Right lobe of liver (tissue), 6 donors: ENCODE measurements at regions not wholly inside any gene's neighbourhood (a gene's known extent, or its start where the extent isn't known, plus 50 kb on each side); places are given as distances from the start of the nearest gene placed in this dataset.

Experiments
- ATAC-seq, 4 donors: fragments of 200-7000 bp; cut with Tn5 transposase; one replicate each; pipeline ENCODE4 v1.9.1; 2020; ENCODE audit warnings: mild to moderate bottlenecking in 4 of 4, moderate library complexity in 4 of 4
- DNase-seq, 3 donors: peaks; one replicate each; pipeline ENCODE4 v3.0.0-alpha.2; 2020
- H3K27ac ChIP-seq, 3 donors: fragments of 200-600 bp; one replicate each; pipeline ENCODE4 v1.8.0; 2022
- H3K27me3 ChIP-seq, 2 donors: fragments of 200-600 bp; one replicate each; pipeline ENCODE4 v1.8.0; 2022
- H3K36me3 ChIP-seq, 4 donors: fragments of 200-600 bp; sonication (generic) in 1 of 4; one replicate each; pipeline versions ENCODE4 v1.5.1 to v1.8.0; 2017 to 2022; ENCODE audit warnings: control low read depth in 1 of 4
- H3K4me1 ChIP-seq, 4 donors: fragments of 200-600 bp; sonication (generic) in 1 of 4; one replicate each; pipeline versions ENCODE4 v1.5.1 to v1.8.0; 2017 to 2022; ENCODE audit warnings: control low read depth in 1 of 4
- H3K4me3 ChIP-seq, 3 donors: fragments of 200-600 bp; one replicate each; pipeline ENCODE4 v1.8.0; 2022
- H3K9me3 ChIP-seq, 4 donors: fragments of 200-600 bp; sonication (generic) in 1 of 4; one replicate each; pipeline versions ENCODE4 v1.5.1 to v1.8.0; 2017 to 2022; ENCODE audit warnings: control low read depth in 1 of 4
- CTCF ChIP-seq, 4 donors: fragments of 200-600 bp in 3 of 4; fragments of 450-650 bp in 1 of 4; IDR thresholded peaks; one replicate each; pipeline versions ENCODE4 v1.5.1 to v1.8.0; 2016 to 2022; ENCODE audit warnings: antibody characterized with exemption in 4 of 4, mild to moderate bottlenecking in 2 of 4
- POLR2A ChIP-seq: fragments of 450-650 bp; IDR thresholded peaks from one replicate; pipeline ENCODE4 v1.6.1; 2017; ENCODE audit warnings: antibody characterized with exemption, mild to moderate bottlenecking
- WGBS: methylation state at CpG from one replicate; pipeline ENCODE4 v1.1.6; 2018; ENCODE audit warnings: low coverage, low lambda C conversion rate; ENCODE audit not compliant: insufficient coverage; ENCODE audit errors: missing lambda C conversion rate; 5-methylcytosine and 5-hydroxymethylcytosine counted together
- intact Hi-C, 2 donors: fragments of 100-400 bp; cut with DNase I; formaldehyde crosslinking; loops; one replicate each; pipeline versions ENCODE4 v1.11.2 to v1.14.1; 2022
- donor health status: DM: no; HTN: yes; CAD: no.
- donor health status: DM: no; HTN: no; CAD: no.
- donor health status: DM: no; HTN: no; CAD: no.
- donor health status: DM: no; HTN: yes; CAD: no.
- donor health status: DM: no; HTN: yes; CAD: no.

- no peaks in the 10 kb centered on the region for H3K27me3 ChIP-seq
- H3K4me3 ChIP-seq = no peak overlapping the region
- WGBS = 17% methylated on average over 1 of the region's 7 CpGs
- no peaks in the 10 kb centered on the region for H3K9me3 ChIP-seq
- no peak for ATAC-seq
- no peak for DNase-seq
- no peaks in the 10 kb centered on the region for H3K4me1 ChIP-seq
- intact Hi-C loops = no loop called here
- TF ChIP-seq POLR2A (no peak), CTCF (IDR thresholded peaks at IDR 0.05) (no peak)
- H3K36me3 ChIP-seq = no peaks in the 10 kb centered on the region
- no peak overlapping the region for H3K27ac ChIP-seq
These were observed 556.2 kb upstream of the DSEL start for GRCh38 chr18:68072744-68073143.

- Histone ChIP-seq H3K36me3 (no peaks in the 10 kb centered on the region), H3K9me3 (no peaks in the 10 kb centered on the region), H3K4me3 (no peak overlapping the region), H3K27ac (no peak overlapping the region), H3K27me3 (no peaks in the 10 kb centered on the region), H3K4me1 (no peaks in the 10 kb centered on the region)
- DNase-seq = no peak
- intact Hi-C loops = no loop called here
- ATAC-seq = no peak
- TF ChIP-seq CTCF (IDR thresholded peaks at IDR 0.05) = no peak
- TF ChIP-seq POLR2A = no peak
- WGBS = no CpG with 5 or more reads among the region's 1 CpG
These were observed 544.4 kb upstream of the DSEL start for GRCh38 chr18:68060871-68061270.

- Histone ChIP-seq H3K9me3 (no peaks in the 10 kb centered on the region), H3K27ac (no peak overlapping the region), H3K36me3 (no peaks in the 10 kb centered on the region), H3K4me3 (no peak overlapping the region), H3K4me1 (no peaks in the 10 kb centered on the region), H3K27me3 (no peaks in the 10 kb centered on the region)
- ATAC-seq = no peak
- no peak for DNase-seq
- intact Hi-C loops = no loop called here
- TF ChIP-seq POLR2A (no peak), CTCF (IDR thresholded peaks at IDR 0.05) (no peak)
- 43% methylated on average over 4 of the region's 4 CpGs for WGBS
These were observed 540.4 kb upstream of the DSEL start for GRCh38 chr18:68056936-68057335.

- Histone ChIP-seq H3K4me1 (no peaks in the 10 kb centered on the region), H3K36me3 (no peaks in the 10 kb centered on the region), H3K9me3 (no peaks in the 10 kb centered on the region), H3K27ac (no peak overlapping the region), H3K4me3 (no peak overlapping the region), H3K27me3 (no peaks in the 10 kb centered on the region)
- intact Hi-C loops = no loop called here
- DNase-seq = no peak
- no peak for TF ChIP-seq CTCF (IDR thresholded peaks at IDR 0.05)
- TF ChIP-seq POLR2A = no peak
- whole genome bisulfite sequencing = 25% methylated on average over 1 of the region's 1 CpG
- no peak for ATAC-seq
These were observed 538.1 kb upstream of the DSEL start for GRCh38 chr18:68054669-68055068.

- ATAC-seq (no peak), DNase-seq (no peak)
- WGBS = 31% methylated on average over 2 of the region's 2 CpGs
- Histone ChIP-seq H3K27ac (no peak overlapping the region), H3K4me1 (no peaks in the 10 kb centered on the region), H3K9me3 (no peaks in the 10 kb centered on the region), H3K36me3 (no peaks in the 10 kb centered on the region), H3K27me3 (no peaks in the 10 kb centered on the region), H3K4me3 (no peak overlapping the region)
- intact Hi-C loops = no loop called here
- TF ChIP-seq CTCF (IDR thresholded peaks at IDR 0.05) (no peak), POLR2A (no peak)
These were observed 536.8 kb upstream of the DSEL start for GRCh38 chr18:68053290-68053689.
